Lower lobe of right lung (tissue), 2 donors: ENCODE measurements at regions not wholly inside any gene's neighbourhood (a gene's known extent, or its start where the extent isn't known, plus 50 kb on each side); places are given as distances from the start of the nearest gene placed in this dataset.

Experiments used
- ATAC-seq, 2 donors: fragments of 200-7000 bp; cut with Tn5 transposase; one replicate each; pipeline ENCODE4 v1.9.1; 2020 to 2022; ENCODE audit warnings: mild to moderate bottlenecking in 2 of 2, moderate library complexity in 2 of 2
- DNase-seq: peaks from one replicate; pipeline ENCODE4 v3.0.0-alpha.2; 2020
- H3K27ac ChIP-seq: fragments of 200-600 bp; one replicate; pipeline ENCODE4 v1.8.0; 2022
- H3K27me3 ChIP-seq: fragments of 200-600 bp; one replicate; pipeline ENCODE4 v1.8.0; 2022; ENCODE audit warnings: low read depth
- H3K36me3 ChIP-seq: fragments of 200-600 bp; one replicate; pipeline ENCODE4 v1.8.0; 2022; ENCODE audit warnings: mild to moderate bottlenecking
- H3K4me1 ChIP-seq: fragments of 200-600 bp; one replicate; pipeline ENCODE4 v1.8.0; 2022
- H3K4me3 ChIP-seq: fragments of 200-600 bp; one replicate; pipeline ENCODE4 v1.8.0; 2022; ENCODE audit warnings: mild to moderate bottlenecking
- H3K9me3 ChIP-seq: fragments of 200-600 bp; one replicate; pipeline ENCODE4 v1.8.0; 2022
- CTCF ChIP-seq: fragments of 200-600 bp; IDR thresholded peaks from one replicate; pipeline ENCODE4 v1.8.0; 2022; ENCODE audit warnings: antibody characterized with exemption, mild to moderate bottlenecking
- intact Hi-C: fragments of 100-400 bp; cut with DNase I; formaldehyde crosslinking; loops from one replicate; pipeline ENCODE4 v1.11.0; 2022
- donor health status: DM: no; HTN: yes; CAD: no; lungs with severe emphysema.

GRCh38 chr4:147174591-147174990 is 228.9 kb upstream of the TTC29 start:
- intact Hi-C loops = no loop called here
- no peaks in the 10 kb centered on the region for H3K36me3 ChIP-seq
- no peaks in the 10 kb centered on the region for H3K9me3 ChIP-seq
- H3K4me1 ChIP-seq = no peaks in the 10 kb centered on the region
- H3K27me3 ChIP-seq = no peaks in the 10 kb centered on the region
- no peak overlapping the region for H3K4me3 ChIP-seq
- no peak overlapping the region for H3K27ac ChIP-seq
- DNase-seq (no peak), ATAC-seq (no peak)
- TF ChIP-seq CTCF = no peak

GRCh38 chr4:147175460-147176025 is 229.9 kb upstream of the TTC29 start:
- no peaks in the 10 kb centered on the region for H3K9me3 ChIP-seq
- no peak for DNase-seq
- no peak overlapping the region for H3K27ac ChIP-seq
- intact Hi-C loops = no loop called here
- no peak for ATAC-seq
- TF ChIP-seq CTCF = no peak
- no peaks in the 10 kb centered on the region for H3K4me1 ChIP-seq
- H3K36me3 ChIP-seq = no peaks in the 10 kb centered on the region
- no peaks in the 10 kb centered on the region for H3K27me3 ChIP-seq
- H3K4me3 ChIP-seq = no peak overlapping the region

DNA sequence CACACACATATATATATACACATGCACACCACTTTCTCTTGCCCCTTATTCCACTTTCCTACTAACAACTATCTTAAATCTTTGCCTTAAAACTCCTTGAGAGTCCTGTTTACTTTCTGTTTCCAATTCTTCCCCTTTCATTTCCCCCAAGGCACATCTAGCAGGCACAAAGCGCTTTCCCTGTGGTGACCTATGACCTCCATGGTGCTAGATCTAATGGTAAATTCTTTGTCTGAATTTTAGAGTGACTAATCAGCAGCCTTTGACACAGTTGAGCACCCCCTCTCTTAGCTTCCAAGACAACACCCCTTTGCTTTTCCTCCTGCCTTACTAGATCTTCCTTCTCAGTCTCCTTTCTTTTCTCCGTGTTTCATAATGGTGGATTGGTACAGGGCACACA is 236.4 kb upstream of the TTC29 start:
- Histone ChIP-seq H3K9me3 (peaks cover 5% of the 10 kb centered on the region), H3K4me3 (no peak overlapping the region), H3K36me3 (no peaks in the 10 kb centered on the region), H3K27ac (no peak overlapping the region), H3K4me1 (no peaks in the 10 kb centered on the region), H3K27me3 (no peaks in the 10 kb centered on the region)
- intact Hi-C loops = no loop called here
- no peak for DNase-seq
- ATAC-seq = no peak
- TF ChIP-seq CTCF = no peak

- no peak for TF ChIP-seq CTCF
- intact Hi-C loops = no loop called here
Measured at GRCh38 chr4:147192679-147193078, 247.0 kb upstream of the TTC29 start.

GRCh38 chr4:147194114-147194513 is 248.4 kb upstream of the TTC29 start:
- no peak for TF ChIP-seq CTCF
- peaks cover 7% of the 10 kb centered on the region for H3K4me1 ChIP-seq
- no peak overlapping the region for H3K27ac ChIP-seq
- intact Hi-C loops = no loop called here
- no peaks in the 10 kb centered on the region for H3K9me3 ChIP-seq
- H3K4me3 ChIP-seq = no peak overlapping the region
- no peaks in the 10 kb centered on the region for H3K27me3 ChIP-seq
- no peaks in the 10 kb centered on the region for H3K36me3 ChIP-seq
- ATAC-seq (no peak), DNase-seq (no peak)

More at GRCh38 chr4:147192679-147193078, 247.0 kb upstream of the TTC29 start:
- ATAC-seq (no peak), DNase-seq (no peak)
- Histone ChIP-seq H3K4me1 (peaks cover 3% of the 10 kb centered on the region), H3K4me3 (no peak overlapping the region), H3K36me3 (no peaks in the 10 kb centered on the region), H3K9me3 (no peaks in the 10 kb centered on the region), H3K27me3 (no peaks in the 10 kb centered on the region), H3K27ac (no peak overlapping the region)

GRCh38 chr4:147194604-147195003 is 248.9 kb upstream of the TTC29 start:
- Histone ChIP-seq H3K9me3 (no peaks in the 10 kb centered on the region), H3K36me3 (no peaks in the 10 kb centered on the region), H3K4me3 (no peak overlapping the region), H3K27me3 (no peaks in the 10 kb centered on the region), H3K27ac (no peak overlapping the region), H3K4me1 (peaks cover 7% of the 10 kb centered on the region)
- ATAC-seq (no peak), DNase-seq (no peak)
- TF ChIP-seq CTCF = no peak
- intact Hi-C loops = no loop called here
